SK-N-SH treated with all-trans-retinoic acid at 6 μM for 48 hours (cell line): ENCODE measurements at regions not wholly inside any gene's neighbourhood (a gene's known extent, or its start where the extent isn't known, plus 50 kb on each side); places are given as distances from the start of the nearest gene placed in this dataset.

ENCODE experiments used
- ISL1 ChIP-seq: fragments of 250-450 bp; sonication (Bioruptor Pico); IDR thresholded peaks from 2 replicates; pipeline ENCODE4 v2.1.2; 2022; ENCODE audit warnings: mild to moderate bottlenecking, moderate library complexity
- ZNF565 ChIP-seq: fragments of 450-650 bp; formaldehyde crosslinking; conservative IDR thresholded peaks from 2 replicates; pipeline ENCODE4 v1.5.0; 2020; ENCODE audit warnings: low read depth, mild to moderate bottlenecking, moderate library complexity

DNA sequence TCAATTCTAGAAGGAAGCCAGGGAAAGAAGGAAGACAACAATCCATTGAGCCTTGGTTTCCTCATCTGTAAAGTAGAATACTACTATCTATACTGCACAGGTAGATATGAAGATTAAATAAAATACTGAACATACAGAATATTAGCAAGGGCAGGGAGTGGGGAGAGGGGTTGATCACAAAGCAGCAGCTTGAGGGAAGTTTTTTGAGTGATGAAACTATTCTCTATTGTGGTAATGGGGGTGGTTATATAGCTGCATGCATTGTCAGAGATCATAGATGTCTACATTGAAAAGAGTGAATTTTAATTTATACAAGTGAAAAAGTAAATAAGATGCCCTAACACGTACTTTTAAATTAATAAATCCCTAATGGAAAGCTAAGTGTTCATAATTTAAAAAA is 242.6 kb upstream of the LRTM1 start:
- no peak for TF ChIP-seq ZNF565 (CRISPR knock-in tag)
- no peak for TF ChIP-seq ISL1 (CRISPR knock-in tag)
